ENCODE measurements at regions not wholly inside any gene's neighbourhood (a gene's known extent, or its start where the extent isn't known, plus 50 kb on each side); places are given as distances from the start of the nearest gene placed in this dataset.

DNA sequence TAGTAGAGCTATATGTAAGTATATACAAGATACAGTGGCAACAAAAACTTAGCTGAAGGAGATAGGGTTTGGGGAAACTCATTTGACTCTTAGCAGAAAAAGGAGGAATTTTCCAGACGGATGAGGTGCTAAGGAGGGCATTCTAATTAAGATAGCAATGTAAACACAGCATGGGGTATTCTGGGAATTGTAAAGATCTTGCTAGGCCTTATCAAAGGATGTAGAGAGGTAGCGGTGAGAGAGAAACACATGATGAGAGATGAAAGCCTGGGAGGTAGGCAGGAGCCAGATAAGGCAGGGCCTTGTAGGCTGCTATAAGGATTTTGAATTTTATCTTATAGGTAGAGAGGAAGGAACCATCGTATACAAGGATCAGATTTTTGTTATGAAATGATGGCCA is 106.6 kb upstream of the KCNN2 start:
- no peak overlapping the region for H3K4me2 ChIP-seq (ENCODE audit: unreplicated experiment)
- in situ Hi-C loops (cut with MboI), result no loop called here
- H3K4me3 ChIP-seq, result no peak overlapping the region
- no peak overlapping the region for H3K9ac ChIP-seq
- no peak overlapping the region for H2AFZ ChIP-seq
- H3K36me3 ChIP-seq (ENCODE audit: low read depth), result no peaks in the 10 kb centered on the region
- DNase-seq, result no peak
- no peaks in the 10 kb centered on the region for H3K27me3 ChIP-seq (replicated peaks; ENCODE audit: insufficient read depth)
- H4K20me1 ChIP-seq (ENCODE audit: insufficient read depth), result no peaks in the 10 kb centered on the region
- TF ChIP-seq EZH2 (IDR thresholded peaks at IDR 0.05; ENCODE audit: insufficient read depth, poor library complexity, severe bottlenecking) (no peak), EZH2phosphoT487 (IDR thresholded peaks at IDR 0.05; ENCODE audit: insufficient read depth, low read depth) (no peak)
- no peaks in the 10 kb centered on the region for H3K79me2 ChIP-seq (ENCODE audit: insufficient read depth)
- no peaks in the 10 kb centered on the region for H3K4me1 ChIP-seq (ENCODE audit: insufficient read depth)
- no peak overlapping the region for H3K27ac ChIP-seq
- H3K9me3 ChIP-seq (ENCODE audit: low read depth), result no peaks in the 10 kb centered on the region
- no peaks in the 10 kb centered on the region for H3K9me2 ChIP-seq (ENCODE audit: insufficient read depth)
- H3F3A ChIP-seq (ENCODE audit: insufficient read depth), result no peaks in the 10 kb centered on the region
- WGBS, 2 experiments (ENCODE audit: low coverage in 1 of 2, low lambda C conversion rate in 2 of 2, missing lambda C conversion rate in 2 of 2), result 23 to 27% methylated on average over 3 of the region's 3 CpGs

DNA sequence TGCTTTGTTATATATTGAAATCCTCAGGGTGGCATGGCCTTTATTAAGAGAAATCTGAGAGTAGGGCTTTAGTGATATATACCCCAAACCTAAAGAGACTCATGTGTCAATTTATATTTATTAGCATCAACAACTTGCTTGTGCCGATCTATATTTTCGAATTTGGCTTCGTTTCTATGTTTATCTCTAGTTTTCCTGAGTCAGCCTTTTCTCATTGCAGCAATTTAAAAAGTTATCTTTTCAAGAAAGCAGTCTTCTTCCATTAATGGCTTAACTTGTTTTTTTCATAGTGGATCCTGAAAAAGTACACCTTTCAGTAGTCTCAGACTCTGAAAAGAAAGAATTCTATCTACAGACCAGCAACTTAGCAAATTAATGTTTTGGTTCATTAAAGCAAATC is 99.9 kb upstream of the KCNN2 start:
- H3F3A ChIP-seq (ENCODE audit: insufficient read depth), result no peaks in the 10 kb centered on the region
- no peak overlapping the region for H3K9ac ChIP-seq
- H2AFZ ChIP-seq, result no peak overlapping the region
- WGBS, 2 experiments (ENCODE audit: low coverage in 1 of 2, low lambda C conversion rate in 2 of 2, missing lambda C conversion rate in 2 of 2), result 19 to 22% methylated on average over 3 of the region's 3 CpGs
- H3K9me3 ChIP-seq (ENCODE audit: low read depth), result no peaks in the 10 kb centered on the region
- no peak overlapping the region for H3K4me3 ChIP-seq
- H4K20me1 ChIP-seq (ENCODE audit: insufficient read depth), result no peaks in the 10 kb centered on the region
- no peak for TF ChIP-seq EZH2phosphoT487 (IDR thresholded peaks at IDR 0.05; ENCODE audit: insufficient read depth, low read depth)
- TF ChIP-seq EZH2 (IDR thresholded peaks at IDR 0.05; ENCODE audit: insufficient read depth, poor library complexity, severe bottlenecking), result no peak
- no peaks in the 10 kb centered on the region for H3K9me2 ChIP-seq (ENCODE audit: insufficient read depth)
- H3K4me1 ChIP-seq (ENCODE audit: insufficient read depth), result no peaks in the 10 kb centered on the region
- no peak overlapping the region for H3K4me2 ChIP-seq (ENCODE audit: unreplicated experiment)
- H3K27me3 ChIP-seq (replicated peaks; ENCODE audit: insufficient read depth), result no peaks in the 10 kb centered on the region
- DNase-seq, result no peak
- H3K79me2 ChIP-seq (ENCODE audit: insufficient read depth), result no peaks in the 10 kb centered on the region
- H3K27ac ChIP-seq, result no peak overlapping the region
- no peaks in the 10 kb centered on the region for H3K36me3 ChIP-seq (ENCODE audit: low read depth)
- in situ Hi-C loops (cut with MboI), result no loop called here

DNA sequence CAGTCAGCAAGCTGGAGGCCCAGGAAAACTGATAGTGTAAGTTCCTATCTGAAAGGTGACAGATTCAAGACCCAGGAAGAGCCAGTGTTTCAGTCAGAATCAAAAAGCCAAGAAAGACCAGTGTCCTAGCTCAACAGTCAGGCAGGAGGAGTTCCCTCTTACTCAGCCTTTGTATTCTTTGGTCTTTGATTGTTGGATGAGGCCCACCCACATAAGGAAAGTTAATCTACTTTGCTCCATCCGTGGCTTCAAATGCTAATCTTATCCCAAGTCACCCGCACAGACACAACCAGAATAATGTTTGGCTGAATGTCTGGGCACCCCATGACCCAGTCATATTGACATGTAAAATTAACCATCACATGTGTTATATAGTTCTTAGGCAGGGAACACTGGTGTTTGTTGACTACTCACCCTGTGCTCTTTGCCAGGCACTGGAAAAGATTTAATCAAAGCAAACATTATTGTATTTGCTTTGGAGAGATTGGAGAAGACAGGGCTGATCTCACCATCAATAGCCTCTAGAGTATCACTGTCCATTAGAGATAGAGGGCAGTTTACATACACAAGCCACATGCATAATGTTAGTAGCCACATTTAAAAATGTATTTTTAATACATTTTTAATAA is 96.3 kb upstream of the KCNN2 start:
- TF ChIP-seq EZH2 (IDR thresholded peaks at IDR 0.05; ENCODE audit: insufficient read depth, poor library complexity, severe bottlenecking), result no peak
- no peak for TF ChIP-seq EZH2phosphoT487 (IDR thresholded peaks at IDR 0.05; ENCODE audit: insufficient read depth, low read depth)
- Histone ChIP-seq H3K27me3 (replicated peaks; ENCODE audit: insufficient read depth) (no peaks in the 10 kb centered on the region), H3K4me2 (ENCODE audit: unreplicated experiment) (no peak overlapping the region), H3K4me3 (no peak overlapping the region), H3K79me2 (ENCODE audit: insufficient read depth) (no peaks in the 10 kb centered on the region), H3K4me1 (ENCODE audit: insufficient read depth) (no peaks in the 10 kb centered on the region), H4K20me1 (ENCODE audit: insufficient read depth) (no peaks in the 10 kb centered on the region), H3K36me3 (ENCODE audit: low read depth) (no peaks in the 10 kb centered on the region), H3K9me2 (ENCODE audit: insufficient read depth) (no peaks in the 10 kb centered on the region), H3K27ac (no peak overlapping the region), H3F3A (ENCODE audit: insufficient read depth) (no peaks in the 10 kb centered on the region), H3K9ac (no peak overlapping the region), H2AFZ (no peak overlapping the region), H3K9me3 (ENCODE audit: low read depth) (no peaks in the 10 kb centered on the region)
- in situ Hi-C loops (cut with MboI), result no loop called here
- DNase-seq, result no peak
- 15 to 25% methylated on average over 2 of the region's 2 CpGs for WGBS, 2 experiments (ENCODE audit: low coverage in 1 of 2, low lambda C conversion rate in 2 of 2, missing lambda C conversion rate in 2 of 2)

DNA sequence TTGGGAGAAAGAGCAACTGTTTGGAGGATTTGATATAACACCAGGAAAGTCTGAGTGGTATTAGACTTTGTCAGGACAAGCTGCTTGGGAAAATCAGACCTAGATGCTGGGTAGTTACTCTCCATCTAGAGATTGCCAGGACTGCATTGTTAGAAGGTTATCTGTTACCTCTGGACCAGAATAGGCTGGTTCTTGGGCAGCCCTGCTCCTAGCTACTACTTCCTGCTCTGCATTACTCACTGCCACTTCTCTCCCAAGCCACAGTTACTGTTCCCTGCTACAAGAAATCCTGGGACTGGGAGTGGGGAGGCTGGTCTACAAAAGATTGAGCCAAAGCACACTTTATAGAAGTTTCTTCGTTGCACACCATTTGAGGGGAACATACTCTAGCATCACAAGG is 95.5 kb upstream of the KCNN2 start:
- Histone ChIP-seq H3K4me1 (ENCODE audit: insufficient read depth) (no peaks in the 10 kb centered on the region), H3K9me2 (ENCODE audit: insufficient read depth) (no peaks in the 10 kb centered on the region), H3K27ac (no peak overlapping the region), H3K9ac (no peak overlapping the region), H3K36me3 (ENCODE audit: low read depth) (no peaks in the 10 kb centered on the region), H2AFZ (no peak overlapping the region), H3K4me2 (ENCODE audit: unreplicated experiment) (no peak overlapping the region), H3K9me3 (ENCODE audit: low read depth) (no peaks in the 10 kb centered on the region), H3K4me3 (no peak overlapping the region), H3F3A (ENCODE audit: insufficient read depth) (no peaks in the 10 kb centered on the region), H4K20me1 (ENCODE audit: insufficient read depth) (no peaks in the 10 kb centered on the region), H3K79me2 (ENCODE audit: insufficient read depth) (no peaks in the 10 kb centered on the region), H3K27me3 (replicated peaks; ENCODE audit: insufficient read depth) (no peaks in the 10 kb centered on the region)
- in situ Hi-C loops (cut with MboI), result no loop called here
- TF ChIP-seq EZH2 (IDR thresholded peaks at IDR 0.05; ENCODE audit: insufficient read depth, poor library complexity, severe bottlenecking) (no peak), EZH2phosphoT487 (IDR thresholded peaks at IDR 0.05; ENCODE audit: insufficient read depth, low read depth) (no peak)
- WGBS, 2 experiments (ENCODE audit: low coverage in 1 of 2, low lambda C conversion rate in 2 of 2, missing lambda C conversion rate in 2 of 2), result 35 to 53% methylated on average over 1 of the region's 1 CpG
- no peak for DNase-seq

DNA sequence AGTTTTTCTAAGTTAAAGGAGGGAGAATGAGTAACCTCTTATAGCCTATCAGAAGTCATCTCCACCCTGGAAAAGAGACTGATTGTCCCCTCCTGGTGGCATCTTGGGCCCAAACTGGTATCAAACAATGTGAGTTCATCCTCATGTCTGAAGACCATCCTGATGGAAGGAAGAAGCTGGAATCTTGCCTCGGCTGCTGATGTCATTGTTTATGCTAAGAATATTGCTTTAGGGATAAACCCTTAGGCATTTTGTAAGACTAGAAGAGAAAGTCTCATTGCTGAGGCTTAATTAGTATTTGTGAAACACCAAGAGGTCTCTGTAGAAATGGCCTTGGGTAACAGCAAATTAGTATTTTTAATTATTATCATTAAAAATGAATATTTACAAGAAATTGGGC is 65.7 kb upstream of the KCNN2 start:
- Histone ChIP-seq H3K4me2 (ENCODE audit: unreplicated experiment) (no peak overlapping the region), H3K9me3 (ENCODE audit: low read depth) (no peaks in the 10 kb centered on the region), H3K79me2 (ENCODE audit: insufficient read depth) (no peaks in the 10 kb centered on the region), H3K9me2 (ENCODE audit: insufficient read depth) (no peaks in the 10 kb centered on the region), H3F3A (ENCODE audit: insufficient read depth) (no peaks in the 10 kb centered on the region), H2AFZ (no peak overlapping the region), H4K20me1 (ENCODE audit: insufficient read depth) (no peaks in the 10 kb centered on the region), H3K4me1 (ENCODE audit: insufficient read depth) (no peaks in the 10 kb centered on the region), H3K27ac (no peak overlapping the region), H3K36me3 (ENCODE audit: low read depth) (no peaks in the 10 kb centered on the region), H3K27me3 (replicated peaks; ENCODE audit: insufficient read depth) (no peaks in the 10 kb centered on the region), H3K9ac (no peak overlapping the region), H3K4me3 (no peak overlapping the region)
- 10 to 25% methylated on average over 1 of the region's 1 CpG for WGBS, 2 experiments (ENCODE audit: low coverage in 1 of 2, low lambda C conversion rate in 2 of 2, missing lambda C conversion rate in 2 of 2)
- DNase-seq, result no peak
- in situ Hi-C loops (cut with MboI), result no loop called here
- TF ChIP-seq EZH2 (IDR thresholded peaks at IDR 0.05; ENCODE audit: insufficient read depth, poor library complexity, severe bottlenecking), result no peak
- no peak for TF ChIP-seq EZH2phosphoT487 (IDR thresholded peaks at IDR 0.05; ENCODE audit: insufficient read depth, low read depth)
